Ureter (tissue), 1 donor: ENCODE measurements at regions not wholly inside any gene's neighbourhood (a gene's known extent, or its start where the extent isn't known, plus 50 kb on each side); places are given as distances from the start of the nearest gene placed in this dataset.

Experiments used
- DNase-seq: peaks from one replicate; pipeline ENCODE4 v3.0.0-alpha.2; 2020; ENCODE audit warnings: low spot score
- donor health status: DM: yes; HTN: yes; CAD: no.

DNA sequence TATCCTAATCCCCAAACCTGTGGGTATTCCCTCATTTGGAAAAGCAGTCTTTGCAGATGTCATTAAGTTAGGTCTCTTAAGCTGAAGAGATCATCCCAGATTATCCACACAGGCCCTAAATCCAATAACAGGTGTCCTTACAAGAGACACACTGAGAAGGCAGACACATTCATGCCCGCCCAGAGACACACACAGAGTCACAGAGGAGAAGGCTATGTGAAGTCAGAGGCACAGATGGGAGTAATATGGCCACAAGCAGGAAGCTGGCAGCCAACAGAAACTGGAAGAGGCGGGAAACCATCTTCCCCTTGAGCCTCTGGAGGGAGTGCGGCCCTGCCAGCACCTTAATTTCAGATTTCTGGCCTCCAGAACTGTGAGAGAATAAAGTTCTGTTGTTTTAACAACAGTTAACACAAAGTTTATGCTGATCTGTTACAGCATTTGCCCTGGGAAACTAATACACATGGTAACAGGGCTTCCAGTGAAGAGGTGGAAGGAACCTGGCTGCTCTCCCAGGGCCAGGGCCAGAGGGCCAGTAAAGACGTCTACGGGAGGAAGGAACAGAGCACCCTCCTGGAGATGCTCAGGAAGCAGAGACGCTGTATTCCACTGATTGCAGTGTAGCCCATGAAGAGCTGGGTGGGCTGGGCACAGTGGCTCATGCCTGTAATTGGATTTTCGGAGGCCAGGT, 217.5 kb downstream of the GLI2 start:
- DNase-seq = no peak

DNA sequence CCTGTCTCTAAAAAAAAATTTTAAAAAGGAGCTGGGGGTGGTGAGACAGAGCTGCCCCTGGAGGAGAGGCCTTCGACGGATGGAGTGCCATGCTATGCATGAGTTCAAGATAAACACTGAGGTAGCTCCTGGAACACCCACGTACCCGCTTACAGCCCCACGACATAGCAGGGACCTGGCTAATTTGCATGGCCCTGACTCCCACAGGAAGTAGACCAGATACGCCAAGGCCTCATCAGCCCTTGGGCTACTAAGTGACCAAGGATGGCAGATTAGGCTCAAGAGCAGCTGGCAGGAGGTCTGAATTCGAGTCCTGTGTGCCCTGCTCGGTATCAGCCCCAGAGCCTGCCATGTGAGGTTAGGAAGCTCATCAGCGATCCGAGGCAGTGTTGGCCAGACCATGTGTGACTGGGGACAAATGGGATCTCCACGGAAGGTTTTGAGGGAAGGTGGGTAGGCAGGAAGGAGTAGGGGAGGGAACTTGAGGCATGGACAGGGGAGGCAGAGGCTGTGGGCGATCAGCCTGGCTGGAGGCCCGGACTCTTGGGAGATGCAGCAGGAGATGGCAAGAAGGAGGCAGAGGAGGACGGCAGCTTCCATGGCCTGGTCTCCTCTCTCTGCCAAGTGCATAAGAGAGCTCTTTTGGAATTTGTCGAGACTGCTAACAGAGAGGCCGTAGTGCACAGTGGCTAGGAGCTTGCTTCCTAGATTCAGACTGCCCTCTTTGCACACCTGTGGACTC, 218.3 kb downstream of the GLI2 start:
- no peak for DNase-seq

DNA sequence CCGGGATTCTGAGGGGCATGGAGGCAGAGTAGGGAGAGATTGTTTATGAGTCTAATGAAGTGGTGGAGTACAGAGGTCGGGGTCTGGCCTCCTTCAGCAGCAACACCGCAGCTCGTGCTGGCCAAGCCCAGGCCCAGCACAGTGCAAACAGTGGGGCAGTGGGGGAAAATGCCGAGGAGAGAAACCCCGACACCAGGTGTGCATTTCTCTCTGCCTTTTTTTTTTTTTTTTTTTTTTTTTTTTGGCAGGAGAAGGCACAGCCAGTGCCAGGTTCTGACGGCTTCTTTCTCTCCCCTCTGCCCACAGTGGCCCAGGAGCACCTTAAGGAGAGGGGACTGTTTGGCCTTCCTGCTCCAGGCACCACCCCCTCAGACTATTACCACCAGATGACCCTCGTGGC, 219.3 kb downstream of the GLI2 start:
- DNase-seq = no peak

DNA sequence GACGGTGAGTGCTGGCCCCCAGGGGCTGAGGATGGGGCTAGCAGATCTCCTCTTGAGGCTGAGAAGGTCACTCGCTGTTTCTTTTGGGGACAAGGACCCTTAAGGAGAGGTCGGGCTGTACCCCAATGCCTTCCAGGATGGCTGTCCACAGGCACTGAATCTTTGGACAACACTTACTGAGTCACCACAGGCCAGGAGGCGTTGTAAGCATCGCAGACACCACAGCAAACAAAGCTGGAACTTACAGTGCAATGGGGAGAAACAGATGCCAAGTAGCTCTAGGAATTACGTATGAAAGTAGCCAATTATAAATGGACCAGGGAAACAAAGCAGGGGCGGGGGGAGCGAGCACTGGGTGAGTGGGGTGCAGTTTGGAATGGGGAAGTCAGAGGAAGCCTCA, 219.8 kb downstream of the GLI2 start:
- no peak for DNase-seq

DNA sequence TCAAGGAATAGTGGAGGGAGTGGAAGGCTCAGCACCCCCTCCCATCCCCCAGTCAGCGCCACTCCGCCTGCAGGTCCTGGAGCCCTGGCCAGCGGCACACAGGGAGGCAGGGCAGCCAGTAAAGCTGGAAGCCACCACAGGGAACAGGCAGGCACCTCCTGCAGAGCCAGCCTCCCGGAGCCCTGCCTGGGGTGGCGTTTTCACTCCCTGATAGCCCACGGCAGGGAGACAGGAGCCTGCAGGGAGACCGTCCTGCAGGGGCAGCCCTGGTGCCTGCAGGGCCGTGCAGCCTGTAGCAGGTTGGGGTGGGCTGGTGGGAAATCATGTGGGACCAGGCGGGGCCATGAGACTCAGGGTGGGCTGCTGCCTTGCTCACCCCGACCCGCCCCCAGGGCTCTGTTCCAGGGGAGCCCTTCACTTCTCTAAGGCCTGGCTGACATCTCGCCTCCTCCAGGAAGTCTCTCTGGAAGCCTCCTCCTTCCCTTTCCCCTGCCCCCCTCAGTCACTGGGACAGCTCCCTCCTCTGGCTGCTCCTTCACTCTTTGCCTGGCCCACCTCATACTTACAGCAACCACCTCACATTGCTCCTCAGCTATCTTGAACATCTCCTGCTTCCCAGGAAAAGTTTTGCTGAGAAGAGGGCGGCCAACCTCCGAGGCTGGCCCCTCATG, 221.0 kb downstream of the GLI2 start:
- DNase-seq = no peak

DNA sequence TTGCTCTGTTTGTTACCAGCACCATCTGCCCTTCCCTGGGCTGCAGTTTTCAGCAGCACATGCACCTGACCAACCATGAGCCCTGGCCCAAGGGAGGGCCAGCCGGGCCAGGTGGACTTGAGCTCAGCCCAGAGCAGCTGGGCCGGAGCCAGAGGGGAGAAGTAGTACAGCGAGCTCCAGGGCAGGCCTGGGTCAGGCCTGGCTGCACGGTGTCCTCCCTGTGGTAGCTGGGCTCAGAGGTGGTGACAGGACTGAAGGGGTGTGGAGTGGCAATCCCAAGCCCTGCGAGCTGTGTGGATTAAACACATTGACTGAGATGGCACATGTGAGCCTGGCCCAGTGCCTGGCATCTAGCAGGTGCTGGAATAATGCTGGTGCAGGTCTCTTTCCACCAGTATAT, 222.2 kb downstream of the GLI2 start:
- DNase-seq = no peak

DNA sequence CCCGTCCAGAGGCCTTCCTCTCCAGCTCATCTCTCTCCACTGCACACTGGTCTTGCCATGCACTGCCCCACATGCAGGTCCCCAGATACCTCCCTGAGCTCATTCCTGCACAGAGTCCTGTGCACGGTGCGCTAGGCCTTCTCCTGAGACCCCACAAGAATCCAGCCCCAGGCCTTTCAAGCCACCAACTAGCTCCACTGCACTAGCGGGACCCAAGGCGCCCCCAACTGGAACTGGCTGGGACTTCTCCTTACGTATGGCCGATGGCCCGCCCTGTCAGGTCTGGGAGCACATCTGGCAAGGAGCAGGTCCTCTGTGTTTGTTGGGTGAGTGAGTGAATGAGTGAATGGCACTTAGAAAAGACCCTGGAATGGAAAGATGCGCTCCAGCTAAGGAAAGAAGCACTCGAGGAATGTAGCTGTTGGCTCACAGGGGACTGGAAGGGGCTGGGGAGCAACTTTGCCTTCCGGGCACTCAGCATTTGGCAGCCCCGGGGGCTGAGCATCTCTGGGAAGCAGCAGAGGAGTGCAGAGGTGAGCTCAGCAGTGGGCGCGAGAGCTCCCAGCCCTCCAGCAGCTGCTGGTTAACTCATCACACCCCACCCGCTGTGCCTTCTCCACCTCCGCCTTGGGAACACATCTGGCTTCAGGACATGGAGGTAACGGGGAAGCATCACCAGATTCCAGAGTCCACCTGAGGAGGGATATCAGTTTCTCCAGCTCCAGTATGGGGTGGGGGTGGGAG, 223.1 kb downstream of the GLI2 start:
- no peak for DNase-seq

DNA sequence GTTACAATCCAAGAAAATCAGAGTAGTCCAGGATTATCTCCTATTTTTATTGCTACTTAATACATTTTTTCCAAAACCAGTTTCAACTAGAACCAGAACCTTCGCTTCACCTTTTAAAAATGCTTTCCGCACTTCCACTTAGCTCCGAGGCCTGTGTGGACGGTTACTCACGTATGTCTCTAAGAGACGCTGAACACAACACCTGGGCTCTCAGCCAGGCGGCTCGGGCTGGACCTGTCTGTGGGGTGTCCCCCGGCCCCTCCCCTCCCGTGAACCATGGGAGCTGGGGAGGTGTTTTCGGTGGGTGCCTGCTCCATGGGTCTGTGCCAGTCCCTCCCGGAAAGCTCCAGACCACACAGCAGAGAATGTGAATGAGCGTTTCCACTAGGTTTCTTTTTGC, 223.8 kb downstream of the GLI2 start:
- no peak for DNase-seq

DNA sequence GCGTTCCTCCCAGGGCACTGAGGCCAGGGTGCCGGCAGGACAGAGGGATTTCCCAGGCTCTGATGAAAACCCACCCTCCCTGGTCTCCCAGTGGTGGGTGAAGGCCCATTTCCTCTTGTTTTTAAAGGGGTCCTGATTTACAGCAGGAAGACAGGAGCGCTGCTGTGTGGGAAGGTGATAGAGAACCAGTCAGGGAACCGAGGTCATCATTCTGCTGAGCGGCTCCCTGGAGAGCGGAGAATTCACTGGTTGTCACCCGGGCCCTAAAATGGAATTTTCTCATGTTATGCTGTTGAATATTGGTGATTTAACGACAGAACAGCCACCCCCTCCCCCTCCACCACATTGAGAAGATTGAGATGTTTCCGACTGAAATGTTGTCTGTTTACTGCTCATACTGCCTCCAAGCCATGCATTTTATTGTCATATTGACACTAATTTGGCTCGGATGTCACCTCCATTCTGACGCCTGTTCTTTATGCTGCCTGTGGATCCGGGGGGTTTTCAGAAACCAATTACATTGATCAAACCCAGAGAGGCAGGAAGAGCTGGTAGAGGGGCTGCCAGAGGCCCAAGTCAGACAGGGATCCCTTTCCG, 225.2 kb downstream of the GLI2 start:
- no peak for DNase-seq

DNA sequence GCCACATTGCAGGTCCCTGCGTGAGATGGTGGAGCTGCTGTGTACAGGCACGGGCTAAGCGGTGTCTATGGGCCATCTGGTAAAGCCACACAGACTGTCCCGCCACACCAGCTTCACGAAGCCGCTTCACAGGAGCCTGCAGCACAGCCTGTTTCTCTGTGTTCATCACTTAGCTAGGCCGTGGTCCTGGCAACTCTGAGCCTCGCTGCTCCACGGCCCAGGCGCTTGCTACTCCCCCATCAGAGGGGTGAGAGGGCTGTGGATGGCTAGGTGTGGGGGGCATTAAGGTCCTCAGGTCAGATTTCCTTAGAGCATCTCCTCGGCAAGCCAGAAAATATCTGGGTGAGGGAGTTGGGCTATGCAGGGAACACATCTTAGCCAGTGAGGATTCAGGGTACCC, 225.7 kb downstream of the GLI2 start:
- DNase-seq = no peak

DNA sequence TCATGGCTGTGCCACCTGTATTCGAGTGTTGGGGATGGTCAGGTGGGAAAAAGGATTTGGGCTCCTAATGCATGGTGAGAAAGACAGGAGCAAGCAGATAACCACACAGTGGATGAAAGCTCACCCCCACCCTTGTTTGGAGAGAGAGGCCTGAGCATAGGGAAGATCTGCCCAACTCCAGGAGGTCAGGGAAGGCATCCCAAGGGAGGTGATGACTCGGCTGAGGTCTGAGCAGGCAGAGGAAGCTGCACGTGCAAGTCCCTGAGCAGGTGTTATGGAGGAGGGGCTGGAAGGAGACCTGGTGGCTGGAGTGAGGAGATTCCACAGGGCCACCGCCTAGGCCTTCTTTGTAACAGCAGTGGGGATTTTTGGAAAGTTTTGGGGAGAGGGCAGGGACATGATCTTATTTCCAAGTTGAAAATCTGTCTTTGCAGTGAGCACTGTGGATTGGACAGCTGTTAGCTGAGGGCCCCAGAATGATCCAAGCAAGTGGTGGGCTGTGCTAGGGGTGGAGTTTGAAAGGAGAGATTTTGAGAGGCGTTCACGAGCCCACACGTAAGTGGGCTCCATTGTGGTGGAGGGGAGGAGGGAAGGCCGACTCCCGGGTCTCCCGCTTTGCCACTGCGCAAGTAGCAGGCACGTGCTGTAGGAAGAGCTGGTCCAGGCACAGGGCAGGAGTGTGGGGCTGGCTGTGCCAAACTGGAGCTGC, 228.5 kb downstream of the GLI2 start:
- no peak for DNase-seq

DNA sequence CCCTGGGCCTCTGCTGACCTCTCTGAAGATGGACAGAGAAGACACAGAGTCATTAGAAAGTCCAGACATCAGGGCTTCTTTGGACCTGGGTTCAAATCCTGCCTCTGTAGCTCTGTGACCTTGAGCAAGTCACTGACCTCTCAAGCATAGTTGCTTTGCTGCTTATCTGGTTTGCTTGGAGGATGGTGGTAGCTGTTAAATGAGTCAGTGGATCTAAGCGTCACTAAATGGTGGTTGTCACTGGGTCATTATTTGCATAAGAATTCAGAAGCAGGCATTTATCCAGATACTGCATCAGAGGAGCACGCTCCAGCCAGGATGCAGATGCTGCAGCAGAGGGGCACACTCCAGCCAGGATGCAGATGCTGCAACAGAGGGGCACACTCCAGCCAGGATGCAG, 229.2 kb downstream of the GLI2 start:
- DNase-seq = no peak

DNA sequence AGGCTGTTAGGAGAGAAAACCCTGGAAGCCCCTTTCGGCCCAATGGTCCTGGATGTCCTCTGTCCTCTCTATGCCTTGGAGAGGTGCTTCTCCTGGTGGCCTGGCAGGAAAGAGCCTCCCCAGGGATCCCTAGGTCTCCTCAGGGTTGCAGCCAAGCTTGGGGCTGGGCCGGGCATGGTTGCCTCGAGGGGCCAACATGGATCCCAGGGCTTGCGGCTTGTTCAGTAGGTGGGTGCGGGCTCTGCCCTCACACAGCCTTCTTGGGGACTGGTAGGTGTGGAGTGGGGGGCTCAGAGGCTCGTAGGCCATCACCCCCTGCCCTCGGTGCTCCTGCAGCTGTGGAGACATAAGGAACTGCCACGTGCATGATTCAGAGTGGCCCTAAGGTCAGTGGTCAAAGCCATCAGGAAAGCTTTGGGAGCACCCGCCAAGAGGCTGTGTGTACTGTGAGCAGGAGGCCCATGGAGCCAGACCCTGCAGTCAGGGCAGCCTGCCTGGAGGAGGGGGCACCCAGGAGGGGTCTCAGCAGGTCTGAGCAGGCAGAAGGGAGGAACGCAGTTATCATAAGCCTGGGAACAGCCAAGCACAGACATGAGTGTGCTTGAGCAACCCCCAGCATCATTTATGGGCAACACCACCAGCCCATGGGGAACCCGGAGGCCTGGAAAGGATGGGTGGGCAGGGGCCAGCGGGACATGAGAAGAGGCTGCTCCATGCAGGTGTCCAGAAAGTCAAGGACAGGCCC, 231.0 kb downstream of the GLI2 start:
- no peak for DNase-seq

DNA sequence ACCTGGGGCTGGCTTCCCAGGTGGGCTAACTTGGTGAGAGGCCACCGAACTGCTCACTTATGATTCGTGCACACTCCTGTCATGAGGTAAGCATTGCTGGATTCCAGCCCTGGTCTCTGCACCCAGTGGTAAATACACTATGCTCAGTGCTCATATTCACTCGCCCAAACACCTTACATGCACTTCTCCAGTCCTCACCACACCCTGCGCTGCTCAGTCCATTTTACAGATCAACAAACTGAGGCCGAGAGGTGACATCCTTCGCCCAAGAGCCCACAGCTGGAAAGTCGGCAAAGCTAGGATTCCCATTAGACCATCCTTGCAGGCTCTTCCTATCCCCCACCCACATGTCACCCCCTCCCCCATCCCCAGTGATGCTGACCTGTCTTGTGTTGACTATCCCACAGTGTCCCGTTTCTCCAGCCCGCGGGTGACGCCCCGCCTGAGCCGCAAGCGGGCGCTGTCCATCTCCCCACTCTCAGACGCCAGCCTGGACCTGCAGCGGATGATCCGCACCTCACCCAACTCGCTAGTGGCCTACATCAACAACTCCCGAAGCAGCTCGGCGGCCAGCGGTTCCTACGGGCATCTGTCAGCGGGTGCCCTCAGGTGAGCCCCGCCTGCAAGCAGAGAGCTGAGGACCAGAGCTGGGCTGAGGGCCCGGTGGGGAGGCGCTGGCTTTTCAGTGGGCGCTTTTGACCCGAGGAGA, 232.8 kb downstream of the GLI2 start:
- no peak for DNase-seq

DNA sequence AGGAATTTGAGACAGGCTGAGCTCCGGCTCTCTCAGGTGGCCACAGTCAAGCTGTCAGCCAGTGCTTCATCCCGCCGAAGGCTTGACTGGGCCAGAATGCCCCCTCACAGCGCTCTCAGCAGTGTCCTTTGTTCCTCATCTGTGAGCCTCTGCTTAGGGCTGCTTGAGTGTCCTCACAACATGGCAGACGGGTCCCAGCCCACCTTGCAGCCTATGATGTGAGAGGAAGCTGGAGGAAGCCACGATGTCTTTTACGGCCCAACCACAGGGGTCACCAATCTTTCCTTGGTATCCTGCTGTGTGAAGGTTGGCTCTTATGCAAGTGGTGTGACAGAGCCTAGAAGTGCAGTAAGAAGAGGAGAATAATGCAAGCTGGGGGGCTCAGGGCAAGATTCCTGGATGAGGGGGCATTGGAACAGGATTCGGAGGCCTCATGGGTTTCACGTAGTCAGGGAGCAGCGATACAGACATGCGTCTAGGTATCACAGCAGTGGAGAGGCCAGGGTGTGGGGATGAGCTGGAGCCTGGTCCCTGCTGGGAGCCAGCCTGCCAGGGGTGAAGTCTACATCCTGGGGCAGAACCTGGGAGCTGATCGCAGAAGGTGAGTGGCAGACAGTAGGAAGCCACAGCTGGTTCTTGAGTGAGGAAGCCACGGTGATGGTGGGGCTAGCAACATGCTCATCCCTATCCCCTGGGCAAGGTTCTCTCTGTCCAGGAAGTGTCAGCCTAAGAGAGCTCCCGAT, 234.1 kb downstream of the GLI2 start:
- no peak for DNase-seq

DNA sequence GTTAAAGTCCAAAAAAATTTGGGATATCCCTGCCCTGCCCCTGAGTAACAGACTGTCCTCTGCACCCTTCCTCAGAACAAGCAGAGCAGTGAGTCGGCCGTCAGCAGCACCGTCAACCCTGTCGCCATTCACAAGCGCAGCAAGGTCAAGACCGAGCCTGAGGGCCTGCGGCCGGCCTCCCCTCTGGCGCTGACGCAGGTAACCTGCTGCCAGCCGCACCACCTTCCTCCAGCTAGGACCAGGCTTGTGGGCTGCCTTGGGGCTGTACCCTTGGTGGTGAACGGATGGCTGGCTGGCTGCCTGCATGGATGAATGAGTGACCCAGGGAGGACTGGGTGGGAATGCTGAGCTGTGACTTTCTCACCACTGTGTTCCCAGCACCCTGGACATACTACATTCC, 236.2 kb downstream of the GLI2 start:
- no peak for DNase-seq

DNA sequence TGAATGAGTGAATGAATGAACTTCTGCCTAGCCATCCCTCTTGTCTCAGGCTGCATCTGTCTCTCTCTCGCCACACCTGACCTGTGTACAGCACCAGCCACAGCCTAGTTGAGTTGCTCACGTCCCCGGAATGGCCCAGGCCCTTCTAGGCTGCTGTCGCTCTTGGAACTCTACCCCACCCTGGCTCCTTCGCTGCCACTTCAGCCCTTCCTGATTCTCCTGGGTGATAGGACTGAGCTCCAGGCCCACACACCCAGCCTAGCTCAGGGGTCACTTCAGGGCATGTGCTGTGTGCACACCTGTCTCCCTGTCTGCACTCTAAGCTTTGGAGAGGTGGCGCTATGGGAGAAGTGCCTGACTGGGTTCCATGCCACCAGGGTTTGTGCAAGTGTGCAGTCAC, 236.6 kb downstream of the GLI2 start:
- no peak for DNase-seq

DNA sequence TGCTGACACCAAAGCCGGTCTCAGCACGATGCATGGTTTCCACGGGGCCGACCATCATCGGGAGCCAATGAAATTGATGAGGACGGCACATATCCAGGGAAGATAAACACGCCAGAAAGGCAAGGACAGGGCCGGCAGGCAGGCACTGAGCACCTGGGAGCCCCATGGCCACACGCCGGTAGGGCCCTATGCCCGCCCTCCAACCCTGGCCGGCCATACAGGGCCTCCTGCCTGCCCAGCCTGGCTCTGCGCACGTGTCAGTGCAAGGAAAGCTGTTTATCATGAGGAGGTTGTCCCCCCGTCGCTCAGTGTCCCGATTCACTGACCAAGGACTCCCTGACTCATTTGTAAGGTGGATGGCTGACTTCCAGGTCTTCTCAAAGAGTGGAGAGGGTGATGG, 237.5 kb downstream of the GLI2 start:
- DNase-seq = no peak

DNA sequence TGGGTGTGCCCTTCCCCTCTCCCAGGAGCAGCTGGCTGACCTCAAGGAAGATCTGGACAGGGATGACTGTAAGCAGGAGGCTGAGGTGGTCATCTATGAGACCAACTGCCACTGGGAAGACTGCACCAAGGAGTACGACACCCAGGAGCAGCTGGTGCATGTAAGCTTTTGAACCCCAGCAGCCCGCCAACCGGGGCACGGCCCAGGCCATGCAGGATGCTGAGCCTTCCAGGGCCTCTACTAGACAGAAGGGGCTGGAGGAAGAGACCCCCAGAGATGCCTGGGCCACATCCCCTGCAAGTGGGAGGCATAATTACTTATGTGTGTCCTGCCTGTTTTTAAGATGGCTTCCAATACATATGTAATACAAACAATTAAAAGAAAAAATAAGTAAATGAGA, 239.3 kb downstream of the GLI2 start:
- no peak for DNase-seq
